SK-N-SH treated with all-trans-retinoic acid at 6 μM for 48 hours (cell line): ENCODE measurements at regions not wholly inside any gene's neighbourhood (a gene's known extent, or its start where the extent isn't known, plus 50 kb on each side); places are given as distances from the start of the nearest gene placed in this dataset.

ENCODE experiments used
- ARNTL ChIP-seq: fragments of 450-650 bp; formaldehyde crosslinking; IDR thresholded peaks from 2 replicates; pipeline ENCODE4 v1.5.0; 2020; ENCODE audit warnings: low read depth, mild to moderate bottlenecking, moderate library complexity, borderline replicate concordance
- BACH2 ChIP-seq: fragments of 250-450 bp; sonication (Bioruptor Pico); IDR thresholded peaks from 2 replicates; pipeline ENCODE4 v1.9.0; 2021; ENCODE audit warnings: mild to moderate bottlenecking, borderline replicate concordance
- CSDC2 ChIP-seq: fragments of 250-450 bp; sonication (Bioruptor Pico); IDR thresholded peaks from 2 replicates; pipeline ENCODE4 v1.5.0; 2020; ENCODE audit warnings: mild to moderate bottlenecking, moderate library complexity
- ESRRG ChIP-seq: fragments of 250-450 bp; sonication (Bioruptor Pico); IDR thresholded peaks from 2 replicates; pipeline ENCODE4 v1.6.1; 2021; ENCODE audit warnings: mild to moderate bottlenecking
- RARB ChIP-seq: fragments of 250-450 bp; sonication (Bioruptor Pico); IDR thresholded peaks from 2 replicates; pipeline ENCODE4 v1.8.0; 2021; ENCODE audit warnings: mild to moderate bottlenecking, moderate library complexity
- TOX ChIP-seq: fragments of 250-450 bp; sonication (Bioruptor Pico); IDR thresholded peaks from 2 replicates; pipeline ENCODE4 v1.8.0; 2021; ENCODE audit warnings: mild to moderate bottlenecking, moderate library complexity, borderline replicate concordance
- ZFP3 ChIP-seq: fragments of 250-450 bp; sonication (Bioruptor Pico); IDR thresholded peaks from 2 replicates; pipeline ENCODE4 v1.5.0; 2020; ENCODE audit warnings: mild to moderate bottlenecking, moderate library complexity
- ZFP30 ChIP-seq: fragments of 450-650 bp; formaldehyde crosslinking; IDR thresholded peaks from 2 replicates; pipeline ENCODE4 v1.5.0; 2022; ENCODE audit warnings: mild to moderate bottlenecking, moderate library complexity
- ZNF70 ChIP-seq: fragments of 450-650 bp; formaldehyde crosslinking; IDR thresholded peaks from 2 replicates; pipeline ENCODE4 v1.5.0; 2020; ENCODE audit warnings: mild to moderate bottlenecking, moderate library complexity
- ZNF8 ChIP-seq: fragments of 450-650 bp; formaldehyde crosslinking; IDR thresholded peaks from 2 replicates; pipeline ENCODE4 v1.5.0; 2020; ENCODE audit warnings: mild to moderate bottlenecking, moderate library complexity
- TF ChIP-seq, protein P1 (sequence below): fragments of 250-450 bp; sonication (Bioruptor Pico); IDR thresholded peaks from 2 replicates; pipeline ENCODE4 v1.8.0; 2020; ENCODE audit warnings: mild to moderate bottlenecking, moderate library complexity, borderline replicate concordance
- TF ChIP-seq, protein P2 (sequence below): fragments of 250-450 bp; sonication (Bioruptor Pico); IDR thresholded peaks from 2 replicates; pipeline ENCODE4 v1.5.1; 2020; ENCODE audit warnings: low read depth, mild to moderate bottlenecking, moderate library complexity
- TF ChIP-seq, protein P3 (sequence below): fragments of 250-450 bp; sonication (Bioruptor Pico); IDR thresholded peaks from 2 replicates; pipeline ENCODE4 v1.5.0; 2020; ENCODE audit warnings: mild to moderate bottlenecking, moderate library complexity

DNA sequence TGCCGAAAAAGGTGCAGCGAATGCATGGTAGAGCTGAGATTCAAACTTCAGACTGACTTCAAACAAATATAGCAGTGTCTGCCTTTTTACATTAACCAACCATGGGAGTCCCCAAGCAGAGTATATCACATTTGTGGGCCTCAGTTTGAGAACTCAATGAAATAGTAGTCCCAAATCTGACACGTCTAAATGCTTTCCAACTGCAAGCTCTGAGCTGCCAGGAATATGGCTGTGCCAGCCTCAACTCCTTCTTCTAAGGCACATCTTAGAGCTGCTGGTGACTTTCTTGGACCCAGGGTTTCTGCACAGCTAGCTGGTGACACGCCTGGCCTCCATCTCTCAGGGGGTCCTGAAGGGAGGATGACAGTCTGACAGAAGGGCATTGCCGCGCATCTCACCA lies 78.8 kb upstream of the SLC2A1 start:
- TF ChIP-seq, protein P1, sequence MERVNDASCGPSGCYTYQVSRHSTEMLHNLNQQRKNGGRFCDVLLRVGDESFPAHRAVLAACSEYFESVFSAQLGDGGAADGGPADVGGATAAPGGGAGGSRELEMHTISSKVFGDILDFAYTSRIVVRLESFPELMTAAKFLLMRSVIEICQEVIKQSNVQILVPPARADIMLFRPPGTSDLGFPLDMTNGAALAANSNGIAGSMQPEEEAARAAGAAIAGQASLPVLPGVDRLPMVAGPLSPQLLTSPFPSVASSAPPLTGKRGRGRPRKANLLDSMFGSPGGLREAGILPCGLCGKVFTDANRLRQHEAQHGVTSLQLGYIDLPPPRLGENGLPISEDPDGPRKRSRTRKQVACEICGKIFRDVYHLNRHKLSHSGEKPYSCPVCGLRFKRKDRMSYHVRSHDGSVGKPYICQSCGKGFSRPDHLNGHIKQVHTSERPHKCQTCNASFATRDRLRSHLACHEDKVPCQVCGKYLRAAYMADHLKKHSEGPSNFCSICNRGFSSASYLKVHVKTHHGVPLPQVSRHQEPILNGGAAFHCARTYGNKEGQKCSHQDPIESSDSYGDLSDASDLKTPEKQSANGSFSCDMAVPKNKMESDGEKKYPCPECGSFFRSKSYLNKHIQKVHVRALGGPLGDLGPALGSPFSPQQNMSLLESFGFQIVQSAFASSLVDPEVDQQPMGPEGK (CRISPR knock-in tag), result no peak
- no peak for TF ChIP-seq TOX (CRISPR knock-in tag)
- no peak for TF ChIP-seq ARNTL (CRISPR knock-in tag)
- no peak for TF ChIP-seq ZFP3 (CRISPR knock-in tag)
- TF ChIP-seq RARB, result no peak
- TF ChIP-seq ZNF70, result no peak
- TF ChIP-seq ZNF8, result no peak
- TF ChIP-seq, protein P2, sequence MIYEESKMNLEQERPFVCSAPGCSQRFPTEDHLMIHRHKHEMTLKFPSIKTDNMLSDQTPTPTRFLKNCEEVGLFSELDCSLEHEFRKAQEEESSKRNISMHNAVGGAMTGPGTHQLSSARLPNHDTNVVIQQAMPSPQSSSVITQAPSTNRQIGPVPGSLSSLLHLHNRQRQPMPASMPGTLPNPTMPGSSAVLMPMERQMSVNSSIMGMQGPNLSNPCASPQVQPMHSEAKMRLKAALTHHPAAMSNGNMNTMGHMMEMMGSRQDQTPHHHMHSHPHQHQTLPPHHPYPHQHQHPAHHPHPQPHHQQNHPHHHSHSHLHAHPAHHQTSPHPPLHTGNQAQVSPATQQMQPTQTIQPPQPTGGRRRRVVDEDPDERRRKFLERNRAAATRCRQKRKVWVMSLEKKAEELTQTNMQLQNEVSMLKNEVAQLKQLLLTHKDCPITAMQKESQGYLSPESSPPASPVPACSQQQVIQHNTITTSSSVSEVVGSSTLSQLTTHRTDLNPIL (CRISPR knock-in tag), result no peak
- TF ChIP-seq ZFP30, result no peak
- no peak for TF ChIP-seq BACH2 (CRISPR knock-in tag)
- no peak for TF ChIP-seq CSDC2 (CRISPR knock-in tag)
- TF ChIP-seq, protein P3, sequence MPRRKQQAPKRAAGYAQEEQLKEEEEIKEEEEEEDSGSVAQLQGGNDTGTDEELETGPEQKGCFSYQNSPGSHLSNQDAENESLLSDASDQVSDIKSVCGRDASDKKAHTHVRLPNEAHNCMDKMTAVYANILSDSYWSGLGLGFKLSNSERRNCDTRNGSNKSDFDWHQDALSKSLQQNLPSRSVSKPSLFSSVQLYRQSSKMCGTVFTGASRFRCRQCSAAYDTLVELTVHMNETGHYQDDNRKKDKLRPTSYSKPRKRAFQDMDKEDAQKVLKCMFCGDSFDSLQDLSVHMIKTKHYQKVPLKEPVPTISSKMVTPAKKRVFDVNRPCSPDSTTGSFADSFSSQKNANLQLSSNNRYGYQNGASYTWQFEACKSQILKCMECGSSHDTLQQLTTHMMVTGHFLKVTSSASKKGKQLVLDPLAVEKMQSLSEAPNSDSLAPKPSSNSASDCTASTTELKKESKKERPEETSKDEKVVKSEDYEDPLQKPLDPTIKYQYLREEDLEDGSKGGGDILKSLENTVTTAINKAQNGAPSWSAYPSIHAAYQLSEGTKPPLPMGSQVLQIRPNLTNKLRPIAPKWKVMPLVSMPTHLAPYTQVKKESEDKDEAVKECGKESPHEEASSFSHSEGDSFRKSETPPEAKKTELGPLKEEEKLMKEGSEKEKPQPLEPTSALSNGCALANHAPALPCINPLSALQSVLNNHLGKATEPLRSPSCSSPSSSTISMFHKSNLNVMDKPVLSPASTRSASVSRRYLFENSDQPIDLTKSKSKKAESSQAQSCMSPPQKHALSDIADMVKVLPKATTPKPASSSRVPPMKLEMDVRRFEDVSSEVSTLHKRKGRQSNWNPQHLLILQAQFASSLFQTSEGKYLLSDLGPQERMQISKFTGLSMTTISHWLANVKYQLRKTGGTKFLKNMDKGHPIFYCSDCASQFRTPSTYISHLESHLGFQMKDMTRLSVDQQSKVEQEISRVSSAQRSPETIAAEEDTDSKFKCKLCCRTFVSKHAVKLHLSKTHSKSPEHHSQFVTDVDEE (CRISPR knock-in tag), result no peak
- TF ChIP-seq ESRRG (CRISPR knock-in tag), result no peak
